HS-5 (cell line): ENCODE measurements at regions not wholly inside any gene's neighbourhood (a gene's known extent, or its start where the extent isn't known, plus 50 kb on each side); places are given as distances from the start of the nearest gene placed in this dataset.
"Not testable (repeated sequence)": the region's sequence is repeated elsewhere in the genome, so short reads cannot be mapped to it uniquely, and the experiment has no call there.

Source experiments
- DNase-seq: peaks from one replicate; pipeline ENCODE4 v3.0.0-alpha.2; 2012; ENCODE audit warnings: low read depth

- DNase-seq, result no peak
These were observed 115.3 kb downstream of the LTN1 start for GRCh38 chr21:28877318-28877884.

- DNase-seq, result no peak
These were observed 117.6 kb downstream of the LTN1 start for GRCh38 chr21:28875078-28875477.

- DNase-seq, result no peak
These were observed 120.5 kb downstream of the LTN1 start for GRCh38 chr21:28872218-28872617.

GRCh38 chr21:28871388-28872010, 121.2 kb downstream of the LTN1 start:
- no peak for DNase-seq

GRCh38 chr21:28867401-28867800, 125.3 kb downstream of the LTN1 start:
- no peak for DNase-seq

GRCh38 chr21:28865488-28866186, 127.0 kb downstream of the LTN1 start:
- no peak for DNase-seq

GRCh38 chr21:28858424-28858823, 134.3 kb downstream of the LTN1 start:
- DNase-seq, result no peak

GRCh38 chr21:28857752-28858151, 134.9 kb downstream of the LTN1 start:
- no peak for DNase-seq

- no peak for DNase-seq
These were observed 136.0 kb downstream of the LTN1 start for GRCh38 chr21:28856588-28857250.

- no peak for DNase-seq
These were observed 140.0 kb downstream of the LTN1 start for GRCh38 chr21:28852706-28853105.

GRCh38 chr21:28851645-28852044, 141.0 kb downstream of the LTN1 start:
- no peak for DNase-seq

GRCh38 chr21:28839237-28839636, 153.4 kb downstream of the LTN1 start:
- not testable (repeated sequence) for DNase-seq

GRCh38 chr21:28837426-28837825, 155.3 kb downstream of the LTN1 start:
- not testable (repeated sequence) for DNase-seq

- DNase-seq, result not testable (repeated sequence)
These were observed 156.1 kb downstream of the LTN1 start for GRCh38 chr21:28836588-28836987.

GRCh38 chr21:28834335-28835238, 158.1 kb downstream of the LTN1 start:
- no peak for DNase-seq

GRCh38 chr21:28833609-28834008, 159.1 kb downstream of the LTN1 start:
- DNase-seq, result no peak

GRCh38 chr21:28833182-28833581, 159.5 kb downstream of the LTN1 start:
- DNase-seq, result no peak

GRCh38 chr21:28832715-28833061, 160.0 kb downstream of the LTN1 start:
- no peak for DNase-seq

GRCh38 chr21:28832013-28832714, 160.5 kb downstream of the LTN1 start:
- DNase-seq, result peak; percentile 6

GRCh38 chr21:28828981-28829380, 163.7 kb downstream of the LTN1 start:
- DNase-seq, result no peak

- no peak for DNase-seq
These were observed 164.7 kb downstream of the LTN1 start for GRCh38 chr21:28828021-28828420.
